ENCODE measurements at regions not wholly inside any gene's neighbourhood (a gene's known extent, or its start where the extent isn't known, plus 50 kb on each side); places are given as distances from the start of the nearest gene placed in this dataset.
A peak's percentile ranks its signal among the peaks of the same experiment; 100 is the strongest.

DNA sequence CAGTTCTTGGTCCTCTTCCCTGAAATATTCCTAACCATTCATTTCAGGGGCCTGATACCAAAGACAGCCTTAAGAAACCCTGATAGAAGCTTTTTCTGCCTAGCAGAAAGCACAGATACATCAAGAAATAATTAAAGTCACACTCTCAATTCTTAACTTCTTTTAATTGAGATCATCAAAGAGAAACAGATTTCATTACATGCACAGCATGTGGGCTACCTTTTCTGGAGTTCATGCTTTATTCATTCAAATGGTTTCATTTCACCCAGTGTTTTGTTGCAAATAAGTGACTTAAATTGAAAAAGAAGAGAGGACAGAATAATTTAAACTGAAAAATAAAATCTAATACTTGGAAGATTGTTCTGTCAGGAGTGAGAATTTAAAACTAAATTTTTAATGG is 192.6 kb upstream of the GGTLC1 start:
- DNase-seq (ENCODE audit: low read depth in 2 of 2) = no peak

DNA sequence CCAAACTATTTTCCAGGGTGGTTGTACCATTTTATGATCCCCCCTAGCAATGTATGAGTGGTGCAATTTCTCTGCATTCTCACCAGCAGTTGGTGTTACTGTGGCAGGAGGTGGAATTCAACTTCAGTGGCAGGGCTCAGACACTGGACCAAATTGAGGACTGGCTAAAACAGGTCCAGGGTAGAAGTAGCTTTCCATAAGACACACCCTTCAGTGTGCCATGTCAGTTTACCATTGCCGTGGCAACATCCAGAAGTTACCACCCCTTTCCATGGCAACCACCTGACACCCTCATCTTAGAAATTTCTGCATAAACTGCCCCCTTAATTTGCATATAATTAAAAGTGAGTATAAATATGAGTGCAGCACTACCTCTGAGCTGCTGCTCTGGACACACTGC is 180.7 kb upstream of the GGTLC1 start:
- DNase-seq (ENCODE audit: low read depth in 2 of 2) = no peak

DNA sequence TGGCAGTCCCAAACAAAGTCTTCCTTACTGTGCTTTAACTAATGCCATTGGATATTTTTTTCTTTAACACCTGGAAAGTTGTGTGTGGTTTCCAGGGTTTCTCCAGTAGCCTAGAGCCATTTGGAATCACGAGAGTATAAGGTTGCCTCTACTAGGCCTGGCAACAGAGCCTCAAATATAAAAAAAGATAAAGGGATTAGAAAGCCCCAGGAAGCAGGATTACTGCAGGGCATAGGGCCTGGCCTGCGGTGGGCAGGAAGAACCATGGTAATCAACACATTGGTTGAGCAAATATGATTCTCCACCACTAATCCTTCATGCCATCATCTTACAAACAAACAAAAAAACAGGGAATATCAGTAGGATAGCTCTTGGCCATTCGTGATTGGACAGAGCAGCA is 177.8 kb upstream of the GGTLC1 start:
- no peak for DNase-seq (ENCODE audit: low read depth in 2 of 2)

DNA sequence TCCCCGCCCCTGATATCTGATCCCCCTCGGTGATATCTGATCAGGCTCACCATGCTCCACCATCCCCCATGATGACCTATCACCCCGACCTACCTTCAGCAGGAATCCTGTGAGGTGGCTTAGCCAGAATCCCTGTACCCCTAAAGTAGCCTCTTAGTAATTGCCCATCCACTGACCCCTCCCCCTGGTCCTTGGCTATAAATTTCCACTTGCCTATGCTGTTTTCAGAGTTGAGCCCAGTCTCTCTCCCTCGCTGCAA is 177.5 kb upstream of the GGTLC1 start:
- no peak for DNase-seq (ENCODE audit: low read depth in 2 of 2)

DNA sequence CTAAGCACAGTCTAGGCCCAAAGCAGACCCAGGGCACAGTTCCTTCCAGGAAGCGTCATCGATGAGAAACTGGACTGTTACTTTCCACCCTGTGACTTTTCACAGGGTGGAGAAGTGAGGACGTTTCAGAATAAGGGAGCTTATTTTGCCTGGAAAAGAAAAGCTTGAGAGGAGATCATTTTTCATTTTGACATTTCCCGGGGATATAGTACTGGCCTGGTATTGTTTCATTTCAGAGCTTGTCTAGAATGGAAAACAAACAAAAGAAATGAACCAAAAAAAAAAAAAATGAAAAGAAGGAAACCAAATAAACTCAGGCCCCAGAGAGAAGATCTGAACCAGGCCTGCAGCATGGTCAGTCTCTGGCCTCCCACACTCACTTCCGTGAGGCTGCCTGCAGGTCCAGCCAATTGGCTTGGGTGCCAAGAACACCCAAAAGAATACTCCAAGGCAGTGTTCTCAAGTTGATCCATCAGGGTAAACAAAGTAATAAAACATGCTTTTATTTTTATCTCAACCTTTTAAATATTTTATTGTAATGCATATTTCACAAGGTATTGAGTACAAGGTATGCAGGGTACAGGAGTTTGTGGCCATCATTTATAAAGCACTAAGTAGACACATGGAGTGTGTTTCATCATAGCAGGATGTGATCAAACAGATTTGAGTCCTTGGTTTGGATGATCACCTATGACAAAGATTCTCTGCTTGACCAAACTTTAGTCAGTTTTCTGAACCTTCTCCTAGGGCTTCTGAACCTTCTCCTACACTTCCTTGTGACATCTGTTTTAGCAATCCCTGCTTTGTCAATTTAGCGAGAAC is 176.9 kb upstream of the GGTLC1 start:
- DNase-seq (ENCODE audit: low read depth in 2 of 2) = no peak

DNA sequence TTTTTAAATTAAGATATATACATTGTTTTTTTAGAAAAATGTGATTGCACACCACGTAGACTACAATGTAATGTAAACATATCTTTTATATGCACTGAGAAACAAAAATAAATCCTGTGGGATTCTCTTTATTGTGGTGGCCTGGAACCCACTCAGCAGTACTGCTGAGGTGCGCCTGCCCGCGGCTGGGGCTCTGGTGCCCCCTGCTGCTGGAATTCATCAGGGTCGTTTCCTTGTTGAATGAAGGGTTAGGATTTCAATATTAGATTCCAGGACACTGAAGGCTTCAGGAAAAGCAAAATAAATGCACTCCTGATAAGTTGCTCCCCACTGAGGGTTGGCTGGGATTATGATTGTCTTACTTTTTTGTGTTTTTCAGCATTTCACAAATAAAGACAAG is 175.8 kb upstream of the GGTLC1 start:
- no peak for DNase-seq (ENCODE audit: low read depth in 2 of 2)

DNA sequence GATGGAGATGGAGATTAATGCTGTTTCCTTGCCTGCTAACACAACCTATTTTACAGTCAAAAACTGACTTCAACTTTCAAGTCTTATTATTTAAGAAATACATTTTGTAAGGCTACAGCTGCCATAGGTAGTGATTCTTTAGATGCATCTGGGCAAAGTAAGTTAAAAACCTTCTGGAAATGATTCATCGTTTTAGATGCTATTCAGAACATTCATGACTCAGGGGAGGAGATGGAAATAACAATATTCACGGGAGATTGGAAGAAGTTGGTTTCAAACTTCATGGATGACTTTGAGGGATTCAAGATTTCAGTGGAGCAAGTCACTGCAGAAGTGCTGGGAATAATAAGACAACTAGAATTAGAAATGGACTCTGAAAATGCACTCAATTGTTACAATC is 174.9 kb upstream of the GGTLC1 start:
- no peak for DNase-seq (ENCODE audit: low read depth in 2 of 2)

DNA sequence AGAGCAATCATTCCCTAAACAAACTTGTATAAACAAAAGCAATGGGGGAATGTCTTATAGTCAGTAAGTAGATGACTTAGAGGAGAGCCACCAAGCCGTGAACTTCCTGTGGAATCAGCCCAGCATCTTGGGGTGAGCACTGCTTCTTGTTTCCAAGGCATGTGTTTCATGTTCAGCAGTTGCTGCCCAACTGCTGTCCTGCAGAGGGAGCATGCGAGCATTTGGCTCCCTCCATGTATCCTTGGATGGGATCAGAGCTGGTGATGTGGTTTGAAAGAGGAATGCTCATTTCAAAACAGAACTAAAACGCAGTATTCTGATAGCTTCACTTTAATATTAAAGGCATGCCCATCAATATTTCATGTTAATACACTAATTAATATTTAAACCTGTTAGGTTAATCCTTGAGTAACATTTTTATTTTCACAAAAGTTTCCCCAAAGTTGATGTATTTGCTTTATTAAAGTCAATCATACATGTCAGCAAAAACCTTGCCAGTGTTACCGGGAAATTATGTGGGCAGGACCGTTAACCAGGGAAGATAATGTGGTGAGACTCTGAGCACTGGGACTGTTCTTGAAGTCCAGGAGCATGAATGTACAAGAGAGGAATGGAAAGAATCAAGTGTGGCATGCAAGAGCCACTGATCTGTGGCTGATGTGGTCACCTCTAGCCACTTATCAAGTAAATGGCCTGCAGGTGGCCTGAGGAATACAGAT is 172.1 kb upstream of the GGTLC1 start:
- DNase-seq (ENCODE audit: low read depth in 2 of 2) = peak; percentile 20 to 28

DNA sequence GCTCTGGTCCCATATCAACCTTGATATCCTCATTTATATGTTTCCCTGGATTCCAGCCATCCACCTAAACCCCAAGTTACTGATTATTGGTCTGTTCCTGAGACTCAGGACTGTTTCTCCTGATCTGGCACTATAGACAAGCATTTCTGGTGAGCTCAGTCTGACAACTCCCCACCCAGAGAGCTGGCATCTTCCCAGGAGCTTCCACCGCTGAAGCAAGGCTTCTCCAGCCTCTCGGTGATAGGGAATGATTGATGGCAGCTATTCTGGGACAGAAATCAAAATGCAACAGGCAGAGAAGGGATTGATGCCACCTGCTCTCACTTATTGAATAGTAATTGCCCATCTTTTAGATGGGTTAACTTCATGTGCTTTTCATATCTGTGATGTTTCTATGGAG is 169.7 kb upstream of the GGTLC1 start:
- DNase-seq (ENCODE audit: low read depth in 2 of 2) = no peak

DNA sequence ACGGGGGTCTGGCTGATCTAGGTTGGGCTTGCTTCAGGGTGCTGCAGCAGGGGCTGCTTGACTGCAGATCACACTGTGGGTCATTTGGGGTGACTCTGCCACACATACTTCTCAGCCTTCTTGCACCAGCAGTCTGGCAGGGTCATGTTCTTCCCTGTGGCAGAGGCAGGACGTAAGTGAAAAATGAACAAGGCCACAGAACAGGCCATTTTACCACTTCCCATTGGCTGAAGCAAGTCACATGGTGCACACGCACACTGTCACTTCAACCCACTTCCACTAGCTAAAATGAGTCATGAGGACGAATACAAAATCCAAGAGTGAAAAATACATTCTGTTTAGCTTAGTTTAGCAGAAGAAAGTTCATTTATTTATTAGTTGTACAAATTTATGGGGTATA is 168.6 kb upstream of the GGTLC1 start:
- DNase-seq (ENCODE audit: low read depth in 2 of 2) = no peak

DNA sequence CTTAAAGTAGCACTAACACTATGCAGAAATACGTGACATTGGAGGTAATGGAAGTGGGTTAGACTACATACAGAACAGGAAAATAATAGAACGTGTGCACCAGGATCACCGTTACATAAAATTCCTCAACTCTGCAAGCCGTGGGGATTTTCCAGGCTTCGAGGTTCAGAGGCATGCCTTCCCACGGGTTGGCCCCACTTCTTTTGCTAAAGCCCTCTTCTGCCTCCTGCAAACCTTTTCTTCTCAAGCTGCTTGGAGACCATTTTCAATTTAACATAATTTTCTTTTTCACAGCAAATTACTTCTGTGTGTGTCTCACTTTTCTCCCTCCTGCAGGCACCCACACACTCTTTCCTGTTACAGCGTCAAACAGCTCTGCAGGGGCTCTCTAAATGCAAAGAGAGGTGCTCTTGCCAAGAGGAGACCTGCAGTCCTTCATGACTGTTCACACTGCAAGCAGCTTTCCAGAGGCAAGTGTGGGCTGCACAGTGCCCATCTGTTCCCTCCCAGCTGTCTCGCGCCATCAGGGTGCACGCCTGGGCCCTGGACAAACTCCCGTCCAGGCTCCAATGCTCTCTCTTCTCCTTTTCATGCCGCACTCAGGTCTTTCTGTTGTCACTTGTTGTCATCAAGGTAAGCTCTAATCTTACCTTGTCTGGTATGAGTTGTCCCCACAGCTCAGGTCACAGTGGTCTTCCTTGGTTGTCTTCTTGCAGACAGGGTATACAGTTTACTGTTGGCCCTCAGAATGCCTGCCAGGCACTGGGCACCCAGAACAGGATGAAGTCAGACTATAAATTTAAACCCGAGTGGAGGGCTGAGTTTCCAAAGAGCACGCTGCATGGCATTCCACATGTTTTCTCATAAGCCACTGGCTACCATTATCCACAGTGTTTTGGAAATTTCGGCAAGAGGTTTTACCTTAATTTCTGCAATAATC is 164.8 kb upstream of the GGTLC1 start:
- no peak for DNase-seq (ENCODE audit: low read depth in 2 of 2)

DNA sequence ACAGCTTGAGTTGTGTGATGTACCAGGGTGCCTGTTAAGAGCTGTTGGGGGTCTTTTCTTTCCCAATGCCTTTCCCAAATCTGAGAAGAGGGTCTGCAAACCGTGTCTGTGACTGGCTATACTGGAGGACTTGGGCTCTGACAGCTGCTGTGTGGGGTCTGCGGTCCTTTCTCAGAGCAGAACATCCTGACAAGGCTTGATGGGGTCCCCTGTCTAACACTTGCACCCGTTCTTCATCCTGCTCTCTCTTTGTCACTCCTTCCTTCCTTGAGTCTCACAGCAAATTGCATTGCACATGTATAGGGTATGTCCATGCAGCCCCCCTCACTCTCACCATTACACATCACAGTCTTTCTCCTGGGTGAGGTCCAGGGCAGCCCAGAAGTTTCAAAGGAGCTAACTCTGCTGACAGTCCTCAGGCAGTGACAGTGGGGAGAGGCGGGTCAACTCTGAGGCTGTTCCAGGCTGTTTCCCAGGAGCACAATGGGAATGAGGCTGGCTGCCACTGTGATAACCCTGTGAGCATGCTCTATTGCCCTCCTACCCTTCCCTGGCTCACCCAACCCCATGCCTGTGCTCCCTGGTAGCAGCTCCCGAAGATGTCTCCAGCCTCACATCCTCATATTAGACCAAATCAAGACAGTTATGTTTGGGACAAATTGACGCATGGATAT is 163.2 kb upstream of the GGTLC1 start:
- no peak for DNase-seq (ENCODE audit: low read depth in 2 of 2)

DNA sequence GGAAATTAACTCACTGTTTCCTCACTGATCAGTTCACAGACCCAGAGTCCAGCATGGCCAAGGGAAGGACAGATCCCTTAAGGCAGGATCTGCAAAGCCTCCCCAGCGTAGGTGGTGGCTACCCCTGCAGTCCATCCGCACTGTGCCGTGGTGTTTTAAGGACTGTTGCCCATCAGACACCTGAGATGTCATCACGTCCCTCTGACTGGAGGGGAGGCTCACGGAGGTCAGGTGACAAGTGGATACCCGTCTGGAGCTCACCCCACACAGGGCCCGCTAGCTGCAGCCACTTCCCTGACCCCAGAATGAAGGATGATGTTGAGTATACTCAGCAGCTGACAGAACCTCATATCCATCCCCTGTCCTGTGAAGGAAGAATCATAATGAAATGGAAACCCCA is 161.8 kb upstream of the GGTLC1 start:
- no peak for DNase-seq (ENCODE audit: low read depth in 2 of 2)

DNA sequence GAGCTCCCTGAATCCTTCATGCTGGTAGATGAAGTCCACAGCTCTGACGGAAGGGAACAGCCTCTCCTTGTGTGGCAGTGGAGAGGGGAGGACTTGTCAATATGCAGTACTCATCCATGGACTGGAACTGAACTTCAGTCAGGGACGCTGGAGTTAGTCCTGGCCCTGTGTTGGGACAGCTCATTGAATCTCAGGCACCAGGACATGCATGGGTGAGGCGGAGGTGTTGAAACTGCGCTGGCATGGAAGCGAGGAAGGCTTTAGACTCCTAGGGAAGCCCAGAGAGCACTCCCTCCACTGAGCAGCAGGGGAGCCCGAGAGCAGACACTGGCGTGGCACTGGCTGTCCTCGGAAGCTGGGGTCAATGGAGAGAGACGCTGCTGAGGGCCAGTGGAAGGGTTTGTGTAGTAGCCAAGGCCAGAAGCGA is 161.3 kb upstream of the GGTLC1 start:
- DNase-seq (ENCODE audit: low read depth in 2 of 2) = no peak

DNA sequence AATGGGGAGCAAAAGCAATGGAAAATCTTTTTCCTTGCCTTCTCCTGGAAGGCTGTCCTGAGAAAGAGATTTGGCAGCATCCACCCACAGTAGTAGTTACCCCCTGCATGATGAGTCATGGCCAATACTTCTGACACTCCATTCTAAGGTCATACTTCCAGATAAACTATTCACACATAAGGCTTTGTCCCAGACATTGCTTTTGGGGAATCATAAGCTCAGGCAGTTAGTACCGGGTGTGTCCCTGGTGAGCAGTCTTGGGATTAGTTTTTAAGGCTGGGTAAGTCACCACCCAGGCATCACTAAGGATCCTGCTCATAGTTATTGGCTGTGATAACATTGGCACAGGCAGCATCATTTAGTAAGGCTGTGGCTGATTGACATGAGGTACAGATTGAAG is 160.6 kb upstream of the GGTLC1 start:
- DNase-seq (ENCODE audit: low read depth in 2 of 2) = no peak

DNA sequence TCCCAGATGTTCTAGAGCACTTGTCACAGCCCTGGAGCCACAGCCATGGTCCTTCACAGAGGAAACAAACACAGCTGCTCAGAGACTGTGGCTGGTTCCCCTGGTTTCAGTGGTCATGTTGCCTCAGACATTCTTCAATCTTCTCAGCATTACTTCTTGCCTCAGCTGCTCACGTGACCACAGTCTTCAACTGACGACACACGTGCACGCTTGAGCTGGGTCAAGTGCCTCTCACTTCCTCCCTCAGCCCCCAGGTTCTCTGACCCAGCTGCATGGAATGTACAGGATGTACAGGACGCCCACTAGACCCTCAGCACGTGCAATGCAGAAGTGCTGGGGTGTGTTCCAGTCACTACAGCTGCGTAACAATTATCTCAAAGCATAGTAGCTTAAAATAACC is 159.8 kb upstream of the GGTLC1 start:
- DNase-seq (ENCODE audit: low read depth in 2 of 2) = no peak

DNA sequence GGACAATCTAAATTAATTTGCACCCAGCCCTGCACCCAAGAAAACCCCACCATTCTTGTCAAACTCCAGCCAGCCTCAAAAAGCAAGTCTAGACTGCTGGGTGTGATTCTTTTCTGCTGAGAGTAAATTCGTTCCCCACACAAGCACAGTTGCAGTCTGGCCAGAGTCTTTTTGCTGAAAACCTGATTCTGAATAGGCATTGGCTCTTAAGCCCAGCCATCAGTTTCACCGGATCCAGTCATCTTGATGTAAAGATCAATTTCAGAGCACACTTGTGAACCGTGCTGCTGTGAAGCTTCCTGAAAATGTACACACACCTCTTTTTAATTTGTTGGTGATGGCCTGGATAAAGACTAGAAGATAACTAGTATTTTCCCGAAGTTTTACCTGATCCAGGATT is 159.4 kb upstream of the GGTLC1 start:
- DNase-seq (ENCODE audit: low read depth in 2 of 2) = no peak

DNA sequence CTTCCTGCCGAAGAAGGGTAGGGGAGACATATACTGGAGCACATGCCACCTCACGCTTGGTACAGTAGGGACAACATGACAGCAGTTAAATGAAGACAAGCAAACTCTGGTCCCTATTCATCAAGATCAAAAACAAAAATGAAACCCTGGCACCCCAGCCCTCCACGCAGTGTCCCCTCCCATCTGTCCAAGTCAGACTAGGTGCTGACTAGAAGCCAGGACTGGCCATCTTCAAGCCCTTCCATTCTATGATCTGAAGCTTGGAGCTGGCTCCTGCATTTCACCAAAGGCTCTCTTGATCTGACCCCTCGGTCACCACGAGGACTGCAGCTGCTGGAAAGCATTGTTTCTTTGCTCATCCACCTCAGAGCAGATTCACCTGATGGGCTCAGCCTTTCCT is 158.9 kb upstream of the GGTLC1 start:
- DNase-seq (ENCODE audit: low read depth in 2 of 2) = no peak

DNA sequence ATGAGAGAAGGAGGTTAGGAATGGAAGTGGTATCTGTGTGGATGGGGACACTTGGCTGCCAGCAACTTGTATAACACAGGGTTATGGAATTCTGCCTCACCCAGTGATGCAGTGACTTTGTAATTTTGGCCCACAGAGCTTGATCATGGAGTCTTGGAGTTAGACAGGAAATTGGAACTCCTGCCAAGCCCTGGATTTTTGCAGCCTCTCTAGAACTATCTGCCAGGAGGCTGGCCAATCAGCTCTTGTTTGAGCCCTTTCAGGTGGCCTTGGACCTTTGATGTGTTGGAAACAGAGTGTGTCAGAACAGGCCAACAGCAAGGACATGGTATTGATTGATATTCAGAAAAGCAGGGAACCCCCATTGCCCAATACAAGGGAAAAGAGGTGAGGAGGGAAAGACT is 157.7 kb upstream of the GGTLC1 start:
- DNase-seq (ENCODE audit: low read depth in 2 of 2) = no peak

DNA sequence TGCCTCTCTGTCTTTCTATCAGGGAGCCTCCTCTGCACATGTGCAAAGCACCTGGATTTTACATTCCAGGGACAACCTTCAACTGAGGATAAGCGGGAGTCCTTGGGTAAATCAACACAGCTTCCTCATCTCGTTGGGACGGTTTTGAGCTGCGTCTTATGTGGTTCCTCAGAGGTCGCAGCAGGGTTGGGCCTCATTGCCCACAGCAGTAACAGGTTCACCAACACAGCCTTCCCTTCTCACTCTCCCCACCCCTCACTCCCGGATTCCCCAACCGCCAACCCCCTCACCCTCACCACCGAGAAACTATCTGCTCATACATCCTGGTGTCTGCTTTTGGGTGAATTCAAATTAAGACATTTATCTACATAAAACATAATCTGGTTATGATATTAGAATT is 155.8 kb upstream of the GGTLC1 start:
- no peak for DNase-seq (ENCODE audit: low read depth in 2 of 2)

DNA sequence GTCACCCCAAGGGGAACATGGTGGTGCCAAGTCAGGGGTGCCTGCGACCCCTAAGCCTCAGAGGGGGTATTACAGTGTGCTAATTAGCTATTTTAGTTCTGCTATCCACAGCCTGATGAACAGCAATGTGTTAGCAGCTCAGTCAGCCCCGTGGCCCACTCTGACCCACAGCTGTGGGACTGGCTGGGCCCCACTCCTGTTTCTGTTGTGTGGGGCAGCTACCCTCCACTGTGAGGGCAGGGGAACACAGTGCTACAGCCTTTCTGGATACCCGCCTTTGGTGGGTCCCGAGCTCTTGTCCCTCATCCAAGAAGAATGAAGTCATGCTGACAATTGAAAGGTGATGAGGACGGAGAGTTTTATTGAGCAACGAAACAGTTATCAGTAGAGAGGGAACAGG is 152.5 kb upstream of the GGTLC1 start:
- no peak for DNase-seq (ENCODE audit: low read depth in 2 of 2)

DNA sequence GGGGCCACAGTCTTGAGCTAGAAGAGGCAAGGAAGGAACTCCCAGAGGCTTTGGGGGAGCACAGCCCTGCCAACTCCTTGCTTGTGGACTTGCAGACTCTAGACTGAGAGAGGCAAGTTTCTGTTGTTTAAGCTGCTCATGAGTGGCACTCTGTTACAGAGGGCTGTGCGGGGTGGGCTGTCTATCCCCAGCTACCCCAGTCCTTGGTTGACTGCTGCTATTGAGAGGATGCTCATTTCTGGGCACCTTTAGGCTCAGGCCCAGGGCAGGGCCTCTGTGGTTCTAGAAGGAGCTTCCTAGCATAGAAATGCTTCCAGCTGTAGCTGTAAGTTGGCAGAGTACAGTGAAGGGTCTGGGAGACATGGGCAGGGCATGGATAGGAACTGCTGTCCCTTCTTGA is 151.3 kb upstream of the GGTLC1 start:
- no peak for DNase-seq (ENCODE audit: low read depth in 2 of 2)

All from fibroblast of skin of left biceps (primary cell).